ENCODE measurements at regions not wholly inside any gene's neighbourhood (a gene's known extent, or its start where the extent isn't known, plus 50 kb on each side); places are given as distances from the start of the nearest gene placed in this dataset.

DNA sequence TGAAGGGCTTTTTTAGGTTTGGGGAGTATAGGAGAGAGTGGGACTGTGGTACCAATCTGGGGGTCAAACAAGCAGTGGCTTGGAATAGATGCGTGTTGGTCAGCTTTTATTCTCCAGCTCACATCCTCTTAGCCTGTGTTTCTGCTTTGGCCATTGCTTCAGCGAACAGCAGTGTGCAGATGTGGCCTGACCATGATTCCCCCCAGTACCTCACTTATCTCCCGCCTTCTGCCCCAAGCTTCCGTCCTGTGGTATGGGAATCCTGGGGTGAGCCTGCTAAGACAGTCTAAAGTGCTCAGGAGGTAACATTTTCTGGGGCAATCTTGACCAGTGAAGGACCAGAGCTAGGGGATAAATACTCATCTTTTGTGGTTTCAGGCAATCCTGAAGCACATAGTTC is 84.9 kb upstream of the TNP1 start:
- 90 to 93% methylated on average over 4 of the region's 4 CpGs for WGBS, 2 donors
- Histone ChIP-seq H3K4me3 (no peak overlapping the region), H3K4me1 (ENCODE audit: control insufficient read depth in 5 of 5, insufficient read depth in 5 of 5, low read length in 5 of 5) (no peaks in the 10 kb centered on the region), H3K9me3 (ENCODE audit: control insufficient read depth in 4 of 4, insufficient read depth in 3 of 4, low read length in 3 of 4) (peaks cover 0 to 2% (median 0%) of the 10 kb centered on the region in 4 donors), H3K27ac (ENCODE audit: low read depth in 1 of 2, low read length in 1 of 2) (no peak overlapping the region), H3K9ac (ENCODE audit: insufficient read depth in 1 of 2, low read length in 2 of 2) (no peak overlapping the region), H3K36me3 (ENCODE audit: control insufficient read depth in 4 of 4, insufficient read depth in 4 of 4, low read length in 4 of 4) (no peaks in the 10 kb centered on the region), H3K27me3 (ENCODE audit: control insufficient read depth in 3 of 3, insufficient read depth in 3 of 3, low read length in 2 of 3) (no peaks in the 10 kb centered on the region)
- ATAC-seq (ENCODE audit: insufficient read depth, low FRiP score), result no peak
- TF ChIP-seq, protein P1, sequence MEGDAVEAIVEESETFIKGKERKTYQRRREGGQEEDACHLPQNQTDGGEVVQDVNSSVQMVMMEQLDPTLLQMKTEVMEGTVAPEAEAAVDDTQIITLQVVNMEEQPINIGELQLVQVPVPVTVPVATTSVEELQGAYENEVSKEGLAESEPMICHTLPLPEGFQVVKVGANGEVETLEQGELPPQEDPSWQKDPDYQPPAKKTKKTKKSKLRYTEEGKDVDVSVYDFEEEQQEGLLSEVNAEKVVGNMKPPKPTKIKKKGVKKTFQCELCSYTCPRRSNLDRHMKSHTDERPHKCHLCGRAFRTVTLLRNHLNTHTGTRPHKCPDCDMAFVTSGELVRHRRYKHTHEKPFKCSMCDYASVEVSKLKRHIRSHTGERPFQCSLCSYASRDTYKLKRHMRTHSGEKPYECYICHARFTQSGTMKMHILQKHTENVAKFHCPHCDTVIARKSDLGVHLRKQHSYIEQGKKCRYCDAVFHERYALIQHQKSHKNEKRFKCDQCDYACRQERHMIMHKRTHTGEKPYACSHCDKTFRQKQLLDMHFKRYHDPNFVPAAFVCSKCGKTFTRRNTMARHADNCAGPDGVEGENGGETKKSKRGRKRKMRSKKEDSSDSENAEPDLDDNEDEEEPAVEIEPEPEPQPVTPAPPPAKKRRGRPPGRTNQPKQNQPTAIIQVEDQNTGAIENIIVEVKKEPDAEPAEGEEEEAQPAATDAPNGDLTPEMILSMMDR (IDR thresholded peaks at IDR 0.05; ENCODE audit: control extremely low read depth, extremely low read depth), result no peak
- no peak for DNase-seq

- Histone ChIP-seq H3K4me1 (ENCODE audit: control insufficient read depth in 5 of 5, insufficient read depth in 5 of 5, low read length in 5 of 5) (no peaks in the 10 kb centered on the region), H3K9ac (ENCODE audit: insufficient read depth in 1 of 2, low read length in 2 of 2) (no peak overlapping the region), H3K27me3 (ENCODE audit: control insufficient read depth in 3 of 3, insufficient read depth in 3 of 3, low read length in 2 of 3) (no peaks in the 10 kb centered on the region), H3K27ac (ENCODE audit: low read depth in 1 of 2, low read length in 1 of 2) (no peak overlapping the region), H3K4me3 (no peak overlapping the region), H3K36me3 (ENCODE audit: control insufficient read depth in 4 of 4, insufficient read depth in 4 of 4, low read length in 4 of 4) (no peaks in the 10 kb centered on the region), H3K9me3 (ENCODE audit: control insufficient read depth in 4 of 4, insufficient read depth in 3 of 4, low read length in 3 of 4) (peaks cover 0 to 2% (median 0%) of the 10 kb centered on the region in 4 donors)
- ATAC-seq (ENCODE audit: insufficient read depth, low FRiP score) (no peak), DNase-seq (no peak)
- 87 to 89% methylated on average over 2 of the region's 2 CpGs for WGBS, 2 donors
- TF ChIP-seq, protein P1 (IDR thresholded peaks at IDR 0.05; ENCODE audit: control extremely low read depth, extremely low read depth), result no peak
Observed at GRCh38 chr2:216943109-216943508, 83.2 kb upstream of the TNP1 start.

DNA sequence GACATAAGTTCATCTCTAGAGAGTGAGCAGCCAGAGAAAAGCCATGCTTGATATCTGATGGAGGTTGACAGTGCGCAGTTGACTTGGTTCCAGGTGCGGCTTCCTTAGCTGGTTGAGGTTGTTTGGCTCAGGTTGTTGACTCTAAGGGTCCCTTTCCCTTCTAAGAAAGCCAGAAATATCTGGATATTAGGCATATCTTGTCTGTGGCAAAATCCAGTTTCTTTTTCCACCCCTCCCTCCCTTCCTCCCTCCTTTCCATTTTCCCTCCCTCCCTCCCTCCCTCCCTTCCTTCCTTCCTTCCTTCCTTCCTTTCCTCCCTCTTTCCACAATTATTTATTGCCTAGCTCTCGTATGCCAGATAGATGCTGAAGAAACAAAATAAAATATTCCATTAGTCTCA is 82.6 kb upstream of the TNP1 start:
- ATAC-seq (ENCODE audit: insufficient read depth, low FRiP score), result no peak
- Histone ChIP-seq H3K4me1 (ENCODE audit: control insufficient read depth in 5 of 5, insufficient read depth in 5 of 5, low read length in 5 of 5) (peaks cover 0 to 3% (median 0%) of the 10 kb centered on the region in 5 donors), H3K9ac (ENCODE audit: insufficient read depth in 1 of 2, low read length in 2 of 2) (no peak overlapping the region), H3K9me3 (ENCODE audit: control insufficient read depth in 4 of 4, insufficient read depth in 3 of 4, low read length in 3 of 4) (peaks cover 0 to 2% (median 0%) of the 10 kb centered on the region in 4 donors), H3K4me3 (no peak overlapping the region), H3K27me3 (ENCODE audit: control insufficient read depth in 3 of 3, insufficient read depth in 3 of 3, low read length in 2 of 3) (no peaks in the 10 kb centered on the region), H3K36me3 (ENCODE audit: control insufficient read depth in 4 of 4, insufficient read depth in 4 of 4, low read length in 4 of 4) (no peaks in the 10 kb centered on the region), H3K27ac (ENCODE audit: low read depth in 1 of 2, low read length in 1 of 2) (no peak overlapping the region)
- TF ChIP-seq, protein P1 (IDR thresholded peaks at IDR 0.05; ENCODE audit: control extremely low read depth, extremely low read depth), result no peak
- WGBS, 2 donors, result 83 to 85% methylated on average over 3 of the region's 3 CpGs
- no peak for DNase-seq

GRCh38 chr2:216942016-216942415 is 82.2 kb upstream of the TNP1 start:
- TF ChIP-seq, protein P1 (IDR thresholded peaks at IDR 0.05; ENCODE audit: control extremely low read depth, extremely low read depth), result no peak
- Histone ChIP-seq H3K9ac (ENCODE audit: insufficient read depth in 1 of 2, low read length in 2 of 2) (no peak overlapping the region), H3K27me3 (ENCODE audit: control insufficient read depth in 3 of 3, insufficient read depth in 3 of 3, low read length in 2 of 3) (no peaks in the 10 kb centered on the region), H3K4me3 (no peak overlapping the region), H3K4me1 (ENCODE audit: control insufficient read depth in 5 of 5, insufficient read depth in 5 of 5, low read length in 5 of 5) (peaks cover 0 to 8% (median 0%) of the 10 kb centered on the region in 5 donors), H3K9me3 (ENCODE audit: control insufficient read depth in 4 of 4, insufficient read depth in 3 of 4, low read length in 3 of 4) (peaks cover 0 to 2% (median 0%) of the 10 kb centered on the region in 4 donors), H3K27ac (ENCODE audit: low read depth in 1 of 2, low read length in 1 of 2) (no peak overlapping the region), H3K36me3 (ENCODE audit: control insufficient read depth in 4 of 4, insufficient read depth in 4 of 4, low read length in 4 of 4) (no peaks in the 10 kb centered on the region)
- DNase-seq (no peak), ATAC-seq (ENCODE audit: insufficient read depth, low FRiP score) (no peak)
- 95 to 96% methylated on average over 5 of the region's 5 CpGs for WGBS, 2 donors
